ENCODE measurements at regions not wholly inside any gene's neighbourhood (a gene's known extent, or its start where the extent isn't known, plus 50 kb on each side); places are given as distances from the start of the nearest gene placed in this dataset.

DNA sequence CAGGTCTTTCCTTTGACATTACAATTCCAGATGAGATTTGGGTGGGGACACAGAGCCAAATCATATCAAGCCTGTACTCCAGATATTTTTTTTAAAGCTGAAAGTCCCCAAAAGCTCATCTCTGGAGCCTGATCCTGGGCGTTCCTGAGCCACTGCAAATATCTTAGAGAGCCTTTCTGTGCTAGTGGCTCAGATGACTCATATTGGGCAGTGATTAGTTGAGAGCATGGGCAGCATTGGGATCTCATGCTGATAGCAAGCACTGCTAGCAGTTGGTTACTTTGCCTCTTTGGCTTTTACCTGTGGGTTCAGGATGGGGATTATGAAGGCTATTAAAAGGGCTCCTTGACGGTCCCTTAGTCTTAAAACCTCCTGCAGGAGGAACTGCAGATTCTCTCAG lies 51.4 kb upstream of the SCRG1 start:
- H3K9me3 ChIP-seq (ENCODE audit: insufficient read depth, low read depth), result no peaks in the 10 kb centered on the region
- H4K20me1 ChIP-seq (ENCODE audit: insufficient read depth), result no peaks in the 10 kb centered on the region
- no peak overlapping the region for H3K4me2 ChIP-seq
- TF ChIP-seq EZH2 (IDR thresholded peaks at IDR 0.05; ENCODE audit: low read depth), result no peak
- no peaks in the 10 kb centered on the region for H3K4me1 ChIP-seq (replicated peaks; ENCODE audit: insufficient read depth)
- no peak overlapping the region for H2AFZ ChIP-seq
- H3F3A ChIP-seq (ENCODE audit: insufficient read depth, low read depth), result no peaks in the 10 kb centered on the region
- POLR2A ChIA-PET (ENCODE audit: unreplicated experiment), result no interaction called here
- no peaks in the 10 kb centered on the region for H3K36me3 ChIP-seq (ENCODE audit: low read depth)
- no peak for DNase-seq
- no peak overlapping the region for H3K27ac ChIP-seq
- CTCF ChIA-PET, result interaction anchor here (0.5 to 0.6 kb wide), 2 partner anchors 437 to 882 kb away, joined by 3 to 4 read pairs; no protein-coding TSS in a partner anchor
- intact Hi-C loops (cut with micrococcal nuclease; ENCODE audit: unreplicated experiment), result no loop called here
- H3K27me3 ChIP-seq (ENCODE audit: insufficient read depth, low read depth), result no peaks in the 10 kb centered on the region
- H3K79me2 ChIP-seq (ENCODE audit: low read depth), result no peaks in the 10 kb centered on the region
- no peaks in the 10 kb centered on the region for H3K9me2 ChIP-seq (ENCODE audit: insufficient read depth)
- H3K4me3 ChIP-seq, result no peak overlapping the region
- no TSS peak for BruUV-seq (replicated peaks)

DNA sequence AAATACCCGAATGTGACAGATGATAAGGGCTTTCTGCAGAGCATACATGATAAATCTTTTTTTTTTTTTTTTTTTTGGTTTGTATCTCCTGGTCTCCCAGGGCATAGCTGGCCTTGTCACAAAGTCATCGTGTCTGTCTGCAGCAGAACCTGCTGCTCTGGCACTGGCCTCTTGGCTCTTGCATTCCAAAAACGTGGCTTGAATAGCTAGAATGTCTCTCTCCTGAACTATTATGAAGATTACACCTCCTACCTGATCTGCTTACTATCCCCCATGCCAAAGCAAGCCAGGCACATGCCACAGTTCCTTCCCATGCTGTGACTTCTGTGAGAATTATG lies 50.4 kb upstream of the SCRG1 start:
- no TSS peak for BruUV-seq (replicated peaks)

DNA sequence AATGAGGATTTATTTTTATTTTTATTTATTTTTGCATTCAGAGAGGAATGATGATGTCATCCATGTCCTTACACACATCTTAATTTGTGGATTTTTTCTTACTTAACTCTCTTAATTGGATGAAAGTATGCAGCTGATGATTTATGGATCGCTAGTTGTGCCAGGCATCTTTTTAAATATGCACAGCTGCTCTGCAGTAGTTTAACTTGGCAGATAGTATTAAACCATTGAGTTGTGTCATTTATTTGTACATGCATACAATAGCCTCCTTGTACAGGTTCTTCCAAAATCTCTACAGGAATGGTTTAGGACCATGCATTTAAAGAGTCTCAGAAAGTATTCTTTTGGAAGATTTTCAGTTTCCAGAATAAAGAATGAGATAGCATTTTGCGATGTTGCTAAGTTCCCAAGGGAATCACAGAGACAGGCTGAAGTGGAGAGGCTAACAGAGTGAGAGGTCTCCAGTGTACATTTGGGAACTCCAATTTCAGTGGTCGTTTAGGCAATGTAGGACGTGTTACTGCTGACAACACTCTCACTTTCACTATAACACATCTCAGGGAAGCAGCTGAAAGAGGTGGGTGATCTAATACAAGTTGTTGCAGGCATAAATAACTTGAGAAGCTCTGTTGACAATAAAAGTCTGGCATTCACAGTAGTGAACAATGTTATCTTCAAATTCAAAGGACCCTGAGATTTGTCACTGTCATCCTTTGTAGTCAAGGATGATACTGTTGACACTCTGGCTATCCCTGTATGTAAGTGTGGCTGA lies 49.9 kb upstream of the SCRG1 start:
- H3F3A ChIP-seq (ENCODE audit: insufficient read depth, low read depth), result no peaks in the 10 kb centered on the region
- no peaks in the 10 kb centered on the region for H3K9me3 ChIP-seq (ENCODE audit: insufficient read depth, low read depth)
- intact Hi-C loops (cut with micrococcal nuclease; ENCODE audit: unreplicated experiment), result no loop called here
- no peaks in the 10 kb centered on the region for H3K79me2 ChIP-seq (ENCODE audit: low read depth)
- DNase-seq, result no peak
- POLR2A ChIA-PET (ENCODE audit: unreplicated experiment), result no interaction called here
- TF ChIP-seq, protein P1, sequence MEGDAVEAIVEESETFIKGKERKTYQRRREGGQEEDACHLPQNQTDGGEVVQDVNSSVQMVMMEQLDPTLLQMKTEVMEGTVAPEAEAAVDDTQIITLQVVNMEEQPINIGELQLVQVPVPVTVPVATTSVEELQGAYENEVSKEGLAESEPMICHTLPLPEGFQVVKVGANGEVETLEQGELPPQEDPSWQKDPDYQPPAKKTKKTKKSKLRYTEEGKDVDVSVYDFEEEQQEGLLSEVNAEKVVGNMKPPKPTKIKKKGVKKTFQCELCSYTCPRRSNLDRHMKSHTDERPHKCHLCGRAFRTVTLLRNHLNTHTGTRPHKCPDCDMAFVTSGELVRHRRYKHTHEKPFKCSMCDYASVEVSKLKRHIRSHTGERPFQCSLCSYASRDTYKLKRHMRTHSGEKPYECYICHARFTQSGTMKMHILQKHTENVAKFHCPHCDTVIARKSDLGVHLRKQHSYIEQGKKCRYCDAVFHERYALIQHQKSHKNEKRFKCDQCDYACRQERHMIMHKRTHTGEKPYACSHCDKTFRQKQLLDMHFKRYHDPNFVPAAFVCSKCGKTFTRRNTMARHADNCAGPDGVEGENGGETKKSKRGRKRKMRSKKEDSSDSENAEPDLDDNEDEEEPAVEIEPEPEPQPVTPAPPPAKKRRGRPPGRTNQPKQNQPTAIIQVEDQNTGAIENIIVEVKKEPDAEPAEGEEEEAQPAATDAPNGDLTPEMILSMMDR (conservative IDR thresholded peaks at IDR 0.05), result no peak
- TF ChIP-seq EZH2 (IDR thresholded peaks at IDR 0.05; ENCODE audit: low read depth), result no peak
- no peak overlapping the region for H3K4me3 ChIP-seq
- CTCF ChIA-PET, result no interaction called here
- H3K36me3 ChIP-seq (ENCODE audit: low read depth), result no peaks in the 10 kb centered on the region
- no peaks in the 10 kb centered on the region for H3K4me1 ChIP-seq (replicated peaks; ENCODE audit: insufficient read depth)
- BruUV-seq (replicated peaks), result no TSS peak
- no peaks in the 10 kb centered on the region for H4K20me1 ChIP-seq (ENCODE audit: insufficient read depth)
- H3K27ac ChIP-seq, result no peak overlapping the region
- H2AFZ ChIP-seq, result no peak overlapping the region
- H3K27me3 ChIP-seq (ENCODE audit: insufficient read depth, low read depth), result no peaks in the 10 kb centered on the region
- no peak overlapping the region for H3K4me2 ChIP-seq
- no peaks in the 10 kb centered on the region for H3K9me2 ChIP-seq (ENCODE audit: insufficient read depth)

More for the DNA sequence above, 50.4 kb upstream of the SCRG1 start:
- Histone ChIP-seq H3K27me3 (ENCODE audit: insufficient read depth, low read depth) (no peaks in the 10 kb centered on the region), H3K9me3 (ENCODE audit: insufficient read depth, low read depth) (no peaks in the 10 kb centered on the region), H3K4me3 (no peak overlapping the region), H3K9me2 (ENCODE audit: insufficient read depth) (no peaks in the 10 kb centered on the region), H3K4me1 (replicated peaks; ENCODE audit: insufficient read depth) (no peaks in the 10 kb centered on the region), H4K20me1 (ENCODE audit: insufficient read depth) (no peaks in the 10 kb centered on the region), H3K79me2 (ENCODE audit: low read depth) (no peaks in the 10 kb centered on the region), H3K27ac (no peak overlapping the region), H3K4me2 (no peak overlapping the region), H3F3A (ENCODE audit: insufficient read depth, low read depth) (no peaks in the 10 kb centered on the region), H2AFZ (no peak overlapping the region), H3K36me3 (ENCODE audit: low read depth) (no peaks in the 10 kb centered on the region)
- ChIA-PET CTCF (no interaction called here), POLR2A (ENCODE audit: unreplicated experiment) (no interaction called here)
- intact Hi-C loops (cut with micrococcal nuclease; ENCODE audit: unreplicated experiment), result no loop called here
- TF ChIP-seq, protein P1 (conservative IDR thresholded peaks at IDR 0.05), result no peak
- no peak for TF ChIP-seq EZH2 (IDR thresholded peaks at IDR 0.05; ENCODE audit: low read depth)
- DNase-seq, result no peak
